GM19452 (cell line): ENCODE measurements at regions not wholly inside any gene's neighbourhood (a gene's known extent, or its start where the extent isn't known, plus 50 kb on each side); places are given as distances from the start of the nearest gene placed in this dataset.

ENCODE experiments used
- ATAC-seq: cut with Tn5 transposase; IDR thresholded peaks from one replicate; pipeline ENCODE4 v1.9.1; 2021; ENCODE audit not compliant: unreplicated experiment

DNA sequence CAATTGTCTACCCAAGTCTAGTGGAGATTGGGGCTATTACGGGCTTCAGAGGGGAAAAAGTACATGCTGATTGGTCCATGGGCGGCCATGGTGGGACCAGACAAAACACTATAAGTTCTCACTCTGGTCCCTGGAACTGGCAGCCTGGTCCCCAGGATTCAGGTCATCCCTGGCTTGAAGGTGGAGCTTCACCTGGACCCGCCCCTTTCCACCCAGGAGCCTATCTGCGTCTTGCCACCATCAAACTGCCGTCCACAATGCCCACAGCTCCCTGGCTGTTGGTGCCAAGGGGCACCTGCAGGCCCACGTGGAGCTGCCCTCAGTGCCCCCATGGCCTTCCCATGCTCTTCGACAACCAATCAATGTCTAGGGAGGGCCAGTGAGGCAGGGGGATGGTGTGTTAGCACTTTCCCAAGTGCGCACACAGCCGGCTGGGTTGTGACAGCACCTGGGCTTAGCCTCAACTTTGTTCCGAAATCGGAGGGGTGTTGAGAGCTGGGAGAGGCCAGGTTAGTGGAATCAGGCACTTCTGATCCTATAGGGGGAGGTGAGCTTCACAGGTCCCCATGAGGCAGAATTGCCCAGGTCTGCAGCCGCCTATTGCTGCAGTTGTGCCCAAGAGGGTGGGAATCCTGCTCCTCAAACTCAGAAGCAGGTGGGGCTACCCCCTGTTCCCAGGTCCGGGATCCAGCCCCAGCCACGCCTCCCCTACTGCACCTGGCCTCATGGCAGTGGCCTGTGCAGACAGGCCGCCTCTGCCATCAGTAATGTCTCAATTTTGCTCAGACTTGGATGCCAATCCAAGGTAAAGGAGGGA is 1369.4 kb upstream of the PRMT6 start:
- ATAC-seq, result no peak

DNA sequence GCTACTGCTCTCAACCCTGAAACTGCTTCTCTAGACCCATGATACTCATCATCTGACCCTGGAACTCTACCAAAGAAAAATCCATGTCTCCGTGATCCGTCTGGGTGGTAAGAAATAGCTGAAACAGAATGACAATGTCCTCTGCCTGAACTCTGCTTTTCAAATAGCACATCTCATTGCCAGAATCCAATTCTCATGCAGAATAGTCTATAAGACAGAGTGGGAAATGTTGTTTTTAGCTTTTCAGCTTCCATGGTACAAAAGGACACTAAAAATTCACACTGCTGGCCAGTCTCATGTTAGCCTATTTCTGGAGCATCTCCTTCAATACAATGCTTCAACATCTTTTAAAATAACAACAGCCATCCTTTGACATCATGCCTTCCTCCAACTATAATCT is 1355.8 kb upstream of the PRMT6 start:
- no peak for ATAC-seq

DNA sequence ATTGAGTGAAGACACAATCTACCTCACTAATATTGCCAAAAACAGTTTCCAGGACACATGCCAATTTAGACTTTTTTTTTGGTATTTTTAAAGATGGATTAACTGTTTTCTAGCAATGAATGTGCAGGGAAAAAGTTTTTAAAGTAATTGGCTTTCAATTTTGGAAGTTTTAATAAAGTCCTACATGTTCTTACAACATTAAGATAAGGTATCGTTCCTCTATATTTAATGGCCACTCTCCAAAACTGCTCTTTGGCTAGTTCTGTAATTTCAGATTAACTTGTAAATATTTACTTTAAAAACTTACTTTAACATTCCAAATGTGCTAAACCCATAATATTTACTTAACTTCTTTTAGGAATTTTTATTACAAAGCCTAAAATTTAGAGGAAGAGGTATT is 1332.2 kb upstream of the PRMT6 start:
- no peak for ATAC-seq

DNA sequence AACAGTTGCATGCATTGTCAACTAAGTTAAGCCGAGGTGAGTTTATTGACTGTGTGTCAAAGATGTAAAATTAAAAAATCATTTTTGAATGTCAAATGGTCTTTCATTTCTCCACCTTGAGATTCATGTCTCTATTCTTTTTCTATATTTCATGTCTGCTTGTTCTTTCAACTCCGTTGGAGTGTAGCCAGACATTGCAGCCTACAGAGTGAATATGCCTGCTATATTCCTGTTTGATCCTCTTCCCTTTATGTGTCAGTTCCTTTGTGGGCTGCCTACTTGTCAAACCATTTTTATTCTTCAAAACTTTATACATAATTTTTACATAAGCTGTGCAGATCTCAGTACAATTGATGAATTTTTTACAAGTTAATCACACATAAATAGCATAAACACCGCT is 1325.8 kb upstream of the PRMT6 start:
- ATAC-seq, result no peak

DNA sequence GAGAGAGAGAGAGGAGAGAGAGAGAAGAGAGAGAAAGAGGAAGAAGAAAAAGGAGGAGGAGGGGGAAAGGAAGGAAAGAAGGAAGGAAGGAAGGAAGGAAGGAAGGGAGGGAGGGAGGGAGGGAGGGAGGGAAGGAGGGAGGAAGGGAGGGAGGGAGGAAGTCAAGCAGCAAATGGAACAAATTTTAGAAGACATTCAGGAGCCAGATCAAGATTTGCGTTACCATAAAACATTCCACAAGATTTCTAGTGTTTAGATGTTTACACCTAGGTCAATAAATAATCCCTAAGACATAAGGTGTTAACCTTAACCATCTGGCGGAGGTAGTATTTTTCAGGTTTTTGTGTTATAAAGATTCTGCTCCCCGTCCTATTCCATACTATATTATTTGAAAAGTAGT is 1320.1 kb upstream of the PRMT6 start:
- no peak for ATAC-seq

DNA sequence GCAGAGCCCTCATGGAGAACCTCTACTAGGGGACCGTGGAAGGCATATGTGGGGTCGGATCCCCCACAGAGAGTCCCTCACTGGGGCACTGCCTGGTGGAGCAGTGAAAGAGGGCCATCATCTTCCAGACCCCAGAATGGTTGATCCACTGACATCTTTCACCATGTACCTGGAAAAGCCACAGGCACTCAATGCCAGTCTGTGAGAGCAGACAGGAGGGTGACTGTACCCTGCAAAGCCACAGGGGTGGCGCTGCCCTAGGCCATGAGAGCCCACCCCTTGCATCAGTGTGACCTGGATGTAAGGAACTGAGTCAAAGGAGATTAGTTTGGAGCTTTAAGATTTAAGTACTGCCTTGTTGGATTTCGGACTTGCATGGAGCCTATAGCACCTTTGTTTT is 1276.7 kb upstream of the PRMT6 start:
- no peak for ATAC-seq

DNA sequence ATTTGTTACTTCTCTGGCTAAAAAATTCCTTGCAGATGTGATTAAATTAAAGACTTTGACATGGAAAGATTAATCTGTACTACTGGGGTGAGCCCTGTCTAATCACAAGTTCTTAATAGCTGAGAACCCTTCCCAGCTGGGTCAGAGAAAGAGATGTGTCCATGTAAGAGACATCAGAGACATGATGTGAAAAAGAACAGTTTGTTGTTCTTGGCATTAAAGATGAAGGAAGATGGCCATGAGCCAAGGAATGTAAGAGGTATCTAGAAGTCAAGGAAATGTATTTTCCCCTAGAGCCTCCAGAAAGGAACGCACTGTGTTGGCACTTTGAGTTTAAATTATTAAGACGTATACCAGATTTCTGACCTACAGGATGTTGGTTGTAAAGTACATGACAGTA is 1271.5 kb upstream of the PRMT6 start:
- ATAC-seq, result no peak

DNA sequence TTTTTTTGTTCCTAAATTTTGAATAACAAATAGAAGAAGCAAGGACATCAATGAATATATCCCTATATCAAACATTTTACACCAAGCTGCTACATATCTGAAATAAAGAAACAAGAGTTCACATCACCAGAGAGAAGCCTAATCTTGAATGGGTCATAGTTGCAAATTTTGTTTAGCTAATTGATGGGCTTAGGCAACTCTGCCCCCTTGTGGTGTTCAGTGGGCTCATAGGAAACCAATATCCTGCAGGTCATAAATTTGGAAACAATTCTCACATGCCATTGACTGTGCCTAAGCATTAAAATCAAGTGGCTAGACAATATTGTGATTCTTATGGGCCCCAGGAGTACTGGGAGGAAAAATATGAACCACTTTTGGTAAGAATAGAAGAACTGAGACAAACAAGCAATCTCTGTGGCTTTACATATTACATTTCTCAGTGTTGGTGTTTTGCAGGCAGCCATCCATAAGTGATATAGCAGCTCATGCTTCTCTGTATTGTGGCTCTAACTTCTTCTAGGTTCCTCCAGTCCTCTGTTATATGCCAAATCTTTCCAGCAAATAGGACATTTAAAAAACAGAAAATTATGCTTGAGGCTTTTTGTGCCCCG is 1262.8 kb upstream of the PRMT6 start:
- ATAC-seq, result no peak

DNA sequence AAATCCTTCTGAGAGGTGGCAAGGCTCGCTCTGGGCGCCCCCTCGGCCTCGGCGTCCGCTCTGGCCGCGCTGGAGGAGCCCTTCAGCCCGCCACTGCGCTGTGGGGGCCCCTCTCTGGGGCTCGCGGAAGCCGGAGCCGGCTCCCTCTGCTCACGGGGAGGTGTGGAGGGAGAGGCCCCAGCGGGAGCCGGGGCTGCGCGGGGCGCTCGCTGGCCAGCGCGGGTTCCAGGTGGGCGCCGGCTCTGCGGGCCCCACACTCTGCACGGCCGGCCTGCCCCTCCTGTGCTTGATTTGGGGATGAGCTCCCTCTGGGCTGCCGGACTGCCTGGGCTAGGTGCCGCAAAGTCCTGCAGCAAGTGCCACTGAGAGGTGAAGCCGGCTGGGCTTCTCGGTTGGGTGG is 1260.7 kb upstream of the PRMT6 start:
- no peak for ATAC-seq

DNA sequence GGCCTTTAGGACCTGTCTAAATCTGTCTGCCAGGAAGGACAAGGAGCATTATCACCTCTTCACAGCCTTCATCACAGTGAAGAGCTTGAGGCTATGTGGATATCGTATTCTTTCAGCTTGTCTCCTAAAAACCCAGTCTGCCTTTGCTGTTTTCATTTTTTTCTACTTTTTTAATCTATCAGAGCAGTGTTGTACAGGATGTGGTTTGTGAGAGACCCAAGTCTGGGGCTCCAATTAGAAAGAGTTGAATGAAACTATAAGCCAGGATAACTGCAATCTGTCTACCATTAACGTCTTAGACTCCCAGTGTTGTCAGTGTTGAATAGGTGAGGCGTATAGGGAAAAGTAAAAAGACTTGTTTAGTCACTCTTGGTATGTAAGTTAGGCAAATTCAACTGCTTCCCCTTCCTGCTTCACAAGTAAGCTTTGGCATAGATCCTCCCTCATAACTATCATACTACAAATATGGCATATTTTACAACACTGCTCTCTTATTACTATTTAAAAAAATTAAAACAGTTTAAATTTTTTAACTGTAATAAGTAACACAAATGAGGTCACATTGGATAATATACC is 1225.8 kb upstream of the PRMT6 start:
- ATAC-seq, result no peak

DNA sequence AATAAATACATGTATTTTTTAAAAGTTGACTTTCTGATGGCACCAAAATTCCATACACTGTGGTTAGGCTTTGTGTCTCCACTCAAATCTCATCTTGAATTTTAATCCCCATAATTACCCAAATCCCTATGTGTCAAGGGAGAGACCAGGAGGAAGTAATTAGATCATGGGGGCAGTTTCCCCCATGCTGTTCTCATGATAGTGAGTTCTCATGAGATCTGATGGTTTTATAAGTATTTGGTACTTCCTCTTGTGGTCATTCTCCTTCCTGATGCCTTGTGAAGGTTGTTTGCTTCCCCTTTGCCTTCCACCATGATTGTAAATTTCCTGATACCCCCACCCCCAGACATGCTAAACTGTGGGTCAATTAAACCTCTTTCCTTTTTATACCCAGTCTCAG is 1218.4 kb upstream of the PRMT6 start:
- ATAC-seq, result no peak

DNA sequence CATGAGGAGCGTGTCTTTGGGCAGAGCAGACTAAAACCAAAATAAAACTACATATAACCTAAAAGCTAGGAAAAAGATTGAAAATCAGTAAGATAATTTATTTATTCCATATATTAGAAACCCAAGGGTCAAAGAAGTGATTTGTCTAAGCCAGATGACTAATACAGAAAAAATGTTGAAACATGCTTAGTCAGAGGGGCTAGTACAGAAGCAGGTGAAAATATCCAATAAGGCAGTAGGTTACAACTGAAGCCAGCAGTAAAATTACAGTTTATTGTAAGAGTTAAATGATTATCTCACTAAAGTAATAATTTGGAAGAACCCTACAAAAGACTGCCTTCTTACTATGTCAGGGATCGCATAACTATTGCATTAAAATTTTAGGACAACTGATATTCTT is 1190.9 kb upstream of the PRMT6 start:
- ATAC-seq, result no peak

DNA sequence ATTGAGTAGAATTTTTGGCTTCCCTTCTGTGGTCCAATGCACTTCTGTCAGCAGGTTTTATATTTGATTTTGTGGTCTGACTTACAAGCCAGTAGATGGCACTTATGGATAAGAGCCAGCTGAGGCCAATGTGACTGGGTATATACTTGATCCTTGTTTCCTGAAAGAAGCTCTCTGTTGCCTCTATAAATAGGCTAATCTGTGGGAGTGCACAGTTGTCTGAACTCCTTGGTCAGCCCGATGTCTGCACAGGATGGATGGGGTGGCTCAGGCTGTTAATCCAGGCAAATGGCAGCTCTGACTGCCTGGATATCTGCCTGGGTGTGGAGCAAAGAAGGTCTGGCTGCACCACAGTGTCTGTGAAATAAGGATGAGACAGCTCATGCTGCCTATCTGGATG is 1183.7 kb upstream of the PRMT6 start:
- ATAC-seq, result no peak

DNA sequence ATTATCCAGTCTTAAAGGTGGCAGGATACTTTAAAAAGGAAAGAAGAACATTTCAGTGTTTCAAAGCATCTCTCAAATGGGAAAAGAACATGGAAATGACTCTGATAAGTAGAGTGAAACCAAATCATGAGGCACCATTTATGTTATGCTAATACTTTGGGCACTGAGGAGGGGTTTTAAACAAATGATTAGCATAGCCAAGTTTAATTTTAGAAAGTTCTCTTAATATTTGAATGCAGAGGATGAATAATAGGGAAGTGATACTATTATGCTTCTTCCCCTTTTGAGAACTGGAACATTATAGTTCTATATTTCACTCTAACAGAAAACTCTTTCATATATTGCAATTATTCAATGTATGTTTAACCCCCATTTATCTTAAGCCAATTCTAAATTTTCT is 1181.9 kb upstream of the PRMT6 start:
- ATAC-seq, result no peak

DNA sequence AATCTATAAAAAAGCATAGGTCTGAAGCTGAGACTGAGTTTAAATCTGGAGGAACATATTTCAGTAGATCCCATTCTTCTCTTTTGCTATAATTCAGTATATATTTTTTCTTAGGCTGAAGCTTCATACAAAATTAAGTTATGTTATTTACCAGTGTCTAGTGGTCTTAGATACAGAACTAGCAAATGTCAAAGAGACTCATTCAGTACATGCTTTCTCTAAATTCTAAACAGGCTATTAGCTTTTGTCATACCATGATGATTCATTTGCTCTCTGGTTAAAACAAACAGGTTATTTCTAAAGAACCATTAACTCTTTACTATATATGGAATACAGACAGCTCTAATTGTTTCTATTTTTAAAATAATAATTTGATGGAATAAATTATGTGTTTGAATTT is 1170.2 kb upstream of the PRMT6 start:
- ATAC-seq, result no peak

DNA sequence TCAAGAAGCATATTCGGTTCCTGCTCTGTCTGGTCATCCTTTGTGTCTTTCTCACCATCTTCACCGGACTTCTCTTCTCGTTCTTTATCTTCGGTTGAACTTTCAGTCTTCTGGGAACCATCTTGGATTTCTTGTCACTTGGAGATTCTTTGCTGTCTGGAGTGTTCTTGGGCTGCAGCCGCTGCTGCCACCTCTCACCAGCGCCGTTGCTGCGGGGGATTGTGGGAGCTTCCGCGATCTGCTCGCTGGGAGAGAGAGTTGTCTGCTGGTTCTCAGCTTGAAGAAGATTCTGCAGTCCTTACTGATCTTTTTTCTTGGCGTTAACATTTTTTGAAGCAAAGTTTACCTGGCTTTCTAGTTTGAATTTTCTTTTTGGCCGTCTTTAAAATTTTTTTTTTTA is 1165.2 kb upstream of the PRMT6 start:
- no peak for ATAC-seq

DNA sequence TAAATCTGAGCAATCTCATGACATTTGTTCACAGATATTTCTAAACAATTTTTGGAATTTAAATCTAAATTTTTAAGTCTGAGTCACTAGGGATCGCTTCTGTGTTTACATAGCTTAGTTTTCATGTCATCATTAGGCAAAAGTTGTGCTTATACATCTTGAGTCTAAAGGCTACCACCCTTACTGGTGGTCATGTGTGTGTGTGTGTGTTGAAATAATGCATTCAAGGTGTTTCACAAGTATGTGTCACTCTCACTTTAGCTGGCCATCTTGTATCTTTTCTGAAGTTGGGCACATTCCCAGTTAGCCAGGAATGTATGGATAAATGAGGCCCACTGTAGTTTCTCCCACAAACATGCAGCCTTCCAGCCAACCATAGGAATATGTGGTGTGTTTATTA is 1162.5 kb upstream of the PRMT6 start:
- no peak for ATAC-seq

DNA sequence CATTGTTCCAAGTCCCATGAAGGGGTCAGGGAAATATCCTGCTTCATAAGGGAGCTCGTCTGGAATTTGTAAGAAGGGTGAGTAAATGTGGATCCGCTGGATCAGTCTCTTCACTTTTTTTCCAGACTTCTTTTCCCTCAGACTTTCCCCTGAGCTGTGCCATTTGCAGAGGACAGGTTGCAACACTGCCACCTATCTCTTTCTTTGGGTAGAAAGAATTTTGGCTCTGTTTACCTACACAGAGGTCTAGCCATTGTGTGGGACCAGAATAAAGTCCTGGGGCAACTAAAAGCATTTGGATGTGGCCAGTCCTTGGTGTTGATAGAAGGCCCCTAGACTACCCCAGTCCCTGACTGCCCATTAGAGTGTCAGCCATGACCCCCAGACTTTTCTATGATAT is 1146.7 kb upstream of the PRMT6 start:
- ATAC-seq, result no peak

DNA sequence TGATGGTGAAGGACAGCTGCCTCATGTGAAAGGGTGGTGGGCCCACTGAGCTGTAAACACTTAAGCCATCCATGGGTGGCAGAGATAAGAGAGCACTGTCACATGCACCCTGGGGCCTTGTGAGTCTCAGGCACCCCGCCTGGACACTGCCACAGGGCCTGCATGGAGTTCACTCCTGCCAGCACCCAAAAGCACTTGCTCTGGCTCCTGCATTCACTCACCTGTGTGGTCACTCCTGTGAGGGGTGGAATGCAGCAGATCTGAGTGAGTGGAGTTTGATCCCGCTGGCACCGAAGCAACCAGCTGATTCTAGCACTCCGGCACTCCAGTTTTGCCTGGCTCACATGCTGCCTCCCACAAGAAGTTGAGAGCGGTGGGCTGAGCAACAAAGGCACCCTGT is 1142.1 kb upstream of the PRMT6 start:
- no peak for ATAC-seq

DNA sequence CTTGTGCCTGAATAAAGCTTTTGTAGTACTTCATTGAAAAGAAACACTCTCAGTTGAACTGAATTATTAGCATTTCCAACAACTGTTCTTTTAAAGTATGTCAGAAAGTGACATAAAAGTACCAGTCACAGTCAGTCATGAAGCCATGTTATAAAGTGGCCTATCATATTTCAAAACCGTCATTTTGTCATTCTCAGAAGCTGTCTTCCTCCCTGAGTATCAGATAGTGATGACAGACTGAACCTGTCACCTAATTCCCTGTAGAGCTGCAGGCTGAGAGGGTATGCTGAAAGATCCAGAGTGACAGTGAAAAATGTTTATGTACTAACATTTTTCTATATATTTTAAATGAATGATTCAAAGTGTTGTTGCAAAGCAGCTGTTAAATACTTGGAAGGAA is 1121.7 kb upstream of the PRMT6 start:
- ATAC-seq, result no peak

DNA sequence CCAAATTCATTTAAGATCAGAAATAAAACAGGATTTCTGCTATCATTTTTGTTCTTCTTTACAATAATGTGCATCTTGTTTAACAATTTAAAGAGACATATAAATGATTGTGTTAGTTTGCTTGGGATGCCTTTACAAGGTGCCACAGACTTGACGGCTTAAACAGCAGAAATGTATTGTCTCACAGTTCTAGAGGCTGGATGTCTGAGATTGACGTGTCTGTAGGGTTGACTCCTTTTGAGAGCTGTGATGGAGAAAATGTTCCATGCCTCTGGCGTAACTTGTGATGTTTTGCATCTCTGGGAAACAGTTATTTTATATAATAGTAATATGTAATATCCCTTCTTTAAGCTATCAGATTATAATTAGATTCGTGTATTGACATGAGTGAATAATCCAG is 1091.6 kb upstream of the PRMT6 start:
- no peak for ATAC-seq

DNA sequence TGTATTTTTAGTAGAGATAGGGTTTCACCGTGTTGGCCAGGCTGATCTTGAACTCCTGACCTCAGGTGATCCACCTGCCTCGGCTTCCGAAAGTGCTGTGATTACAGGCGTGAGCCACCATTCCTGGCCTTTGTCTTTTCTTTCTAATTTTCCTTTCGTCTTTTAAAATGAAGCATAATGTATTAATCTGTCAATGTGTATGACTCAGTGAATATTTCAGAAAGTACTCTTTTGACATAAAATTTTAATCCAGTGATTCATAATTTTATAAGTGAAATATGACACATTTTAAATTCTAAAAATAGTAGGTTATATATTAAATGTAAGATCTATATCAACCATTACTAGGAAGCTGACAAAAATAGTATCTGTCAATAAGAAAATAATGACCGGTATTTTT is 1059.0 kb upstream of the PRMT6 start:
- ATAC-seq, result no peak
